Adipocyte (in vitro differentiated cells): ENCODE measurements at regions not wholly inside any gene's neighbourhood (a gene's known extent, or its start where the extent isn't known, plus 50 kb on each side); places are given as distances from the start of the nearest gene placed in this dataset.
"Not testable (repeated sequence)": the region's sequence is repeated elsewhere in the genome, so short reads cannot be mapped to it uniquely, and the experiment has no call there.

Experiments used
- DNase-seq: peaks from one replicate; pipeline ENCODE4 v3.0.0-alpha.2; 2015; ENCODE audit warnings: low read depth
- H3K27me3 ChIP-seq: replicated peaks from 2 replicates; pipeline ENCODE4 v1.7.0; 2013; ENCODE audit warnings: mild to moderate bottlenecking, low read length, moderate library complexity; ENCODE audit not compliant: control insufficient read depth, insufficient read depth
- H3K36me3 ChIP-seq: 2 replicates; pipeline ENCODE4 v1.7.0; 2013; ENCODE audit warnings: low read length, mild to moderate bottlenecking, moderate library complexity; ENCODE audit not compliant: control insufficient read depth, insufficient read depth, severe bottlenecking
- H3K4me1 ChIP-seq: 2 replicates; pipeline ENCODE4 v1.7.0; 2013; ENCODE audit warnings: mild to moderate bottlenecking, low read length, moderate library complexity; ENCODE audit not compliant: control insufficient read depth, insufficient read depth
- H3K4me3 ChIP-seq: 2 replicates; pipeline ENCODE4 v1.7.0; 2013; ENCODE audit warnings: mild to moderate bottlenecking, low read length, moderate library complexity
- H3K9ac ChIP-seq: 2 replicates; pipeline ENCODE4 v1.7.0; 2013; ENCODE audit warnings: mild to moderate bottlenecking, low read length, moderate library complexity
- H3K9me3 ChIP-seq: 2 replicates; pipeline ENCODE4 v1.7.0; 2013; ENCODE audit warnings: mild to moderate bottlenecking, low read length, moderate library complexity; ENCODE audit not compliant: control insufficient read depth

DNA sequence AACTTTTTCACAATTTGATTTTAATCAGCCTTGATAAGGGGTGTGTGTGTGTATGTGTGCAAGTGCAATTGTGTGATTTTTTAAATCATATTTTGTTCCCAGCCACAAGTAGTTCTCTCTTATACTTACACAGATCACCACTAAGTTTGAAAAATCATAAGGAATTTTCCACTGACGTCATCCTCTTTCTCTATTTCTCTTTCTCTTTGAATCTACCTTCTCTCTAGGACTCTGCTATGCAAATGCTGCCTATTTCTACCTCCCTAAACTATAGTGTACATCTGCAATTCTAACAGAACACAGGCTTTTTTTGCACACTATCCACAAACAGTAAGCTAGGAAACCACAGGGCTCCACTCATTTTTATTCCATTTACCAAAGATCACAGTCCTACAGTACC is 254.6 kb upstream of the CYLC2 start:
- Histone ChIP-seq H3K4me3 (no peak overlapping the region), H3K9ac (no peak overlapping the region), H3K27me3 (no peaks in the 10 kb centered on the region), H3K9me3 (no peaks in the 10 kb centered on the region), H3K36me3 (no peaks in the 10 kb centered on the region), H3K4me1 (no peaks in the 10 kb centered on the region)
- DNase-seq, result no peak

DNA sequence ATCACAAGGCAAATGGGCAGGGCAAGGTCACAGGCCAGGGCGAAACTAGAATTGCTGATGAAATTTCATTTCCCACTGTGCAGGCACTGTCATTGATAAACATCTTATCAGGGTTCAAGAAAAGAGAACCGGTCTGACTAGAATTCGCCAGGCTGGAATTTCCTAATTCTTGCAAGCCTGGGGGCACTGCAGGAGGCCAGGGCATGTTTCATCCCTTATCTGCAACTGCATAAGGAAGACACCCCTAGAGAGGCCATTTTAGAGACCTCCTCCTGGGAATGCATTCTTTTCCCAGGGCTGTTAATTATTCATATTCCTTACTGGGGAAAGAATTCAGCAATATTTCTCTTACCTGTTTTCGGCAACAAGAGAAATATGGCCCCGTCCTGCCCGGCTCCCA is 266.2 kb upstream of the CYLC2 start:
- no peaks in the 10 kb centered on the region for H3K9me3 ChIP-seq
- H3K27me3 ChIP-seq, result no peaks in the 10 kb centered on the region
- no peak for DNase-seq
- no peaks in the 10 kb centered on the region for H3K4me1 ChIP-seq
- H3K4me3 ChIP-seq, result no peak overlapping the region
- no peaks in the 10 kb centered on the region for H3K36me3 ChIP-seq
- H3K9ac ChIP-seq, result no peak overlapping the region

DNA sequence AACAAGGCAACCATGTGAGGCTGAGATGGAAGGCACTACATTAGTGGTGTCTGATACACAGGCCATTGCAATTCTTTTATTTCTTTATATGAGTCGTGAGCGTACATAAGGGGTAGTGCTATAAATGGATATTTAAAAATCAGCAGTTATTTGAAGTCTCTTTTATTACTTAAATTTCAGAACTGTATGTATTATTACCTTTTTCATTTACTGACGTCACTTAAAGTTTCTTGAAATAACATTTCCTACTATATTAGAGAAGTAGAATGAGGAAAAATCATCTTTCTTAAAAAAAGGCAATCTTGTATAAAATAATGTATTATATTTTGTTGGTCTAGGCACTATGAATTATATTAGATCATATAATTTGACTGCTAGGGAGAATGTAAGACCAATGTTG is 280.9 kb upstream of the CYLC2 start:
- DNase-seq, result no peak
- Histone ChIP-seq H3K4me3 (no peak overlapping the region), H3K9ac (no peak overlapping the region), H3K27me3 (no peaks in the 10 kb centered on the region), H3K4me1 (no peaks in the 10 kb centered on the region), H3K9me3 (peaks cover 31% of the 10 kb centered on the region), H3K36me3 (no peaks in the 10 kb centered on the region)

DNA sequence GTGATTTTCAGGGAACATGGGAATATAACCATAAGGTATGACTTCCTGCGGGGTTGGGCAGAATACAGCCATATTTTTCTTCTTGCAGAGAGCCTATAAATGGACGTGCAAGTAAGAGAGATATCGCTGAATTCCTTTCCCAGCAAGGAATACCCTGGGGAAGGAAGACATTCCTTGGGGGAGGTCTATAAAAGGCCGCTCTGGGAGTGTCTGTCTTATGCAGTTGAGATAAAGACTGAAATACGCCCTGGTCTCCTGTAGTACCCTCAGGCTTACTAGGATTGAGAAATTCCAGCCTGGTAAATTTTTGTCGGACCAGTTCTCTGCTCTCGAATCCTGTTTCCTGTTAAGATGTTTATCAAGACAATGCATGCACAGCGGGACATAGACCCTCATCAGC is 282.2 kb upstream of the CYLC2 start:
- H3K4me1 ChIP-seq, H3K4me3 ChIP-seq, H3K36me3 ChIP-seq, DNase-seq, H3K27me3 ChIP-seq, H3K9ac ChIP-seq: not testable (repeated sequence)
- H3K9me3 ChIP-seq, result peaks cover 27% of the 10 kb centered on the region

DNA sequence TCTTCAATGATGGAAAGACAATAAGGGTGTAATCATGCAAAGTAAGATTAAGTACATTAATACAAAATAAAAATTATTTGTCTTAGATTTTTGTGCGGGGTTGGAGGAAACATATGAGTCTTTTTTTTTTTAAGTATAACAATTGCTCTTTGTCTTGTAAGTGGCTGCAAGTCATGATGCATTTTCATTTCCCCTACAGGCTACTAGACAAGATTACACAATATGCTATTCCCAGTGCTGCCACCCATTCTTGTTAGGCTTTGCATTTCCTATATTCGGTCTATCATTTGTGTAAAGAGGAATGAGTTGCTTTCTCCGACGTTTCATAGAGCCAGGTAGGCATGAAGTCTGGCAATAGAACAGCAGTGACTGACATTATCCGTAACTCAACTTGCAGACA is 294.2 kb upstream of the CYLC2 start:
- Histone ChIP-seq H3K9me3 (no peaks in the 10 kb centered on the region), H3K9ac (no peak overlapping the region), H3K4me3 (no peak overlapping the region), H3K4me1 (no peaks in the 10 kb centered on the region), H3K36me3 (no peaks in the 10 kb centered on the region), H3K27me3 (no peaks in the 10 kb centered on the region)
- no peak for DNase-seq

DNA sequence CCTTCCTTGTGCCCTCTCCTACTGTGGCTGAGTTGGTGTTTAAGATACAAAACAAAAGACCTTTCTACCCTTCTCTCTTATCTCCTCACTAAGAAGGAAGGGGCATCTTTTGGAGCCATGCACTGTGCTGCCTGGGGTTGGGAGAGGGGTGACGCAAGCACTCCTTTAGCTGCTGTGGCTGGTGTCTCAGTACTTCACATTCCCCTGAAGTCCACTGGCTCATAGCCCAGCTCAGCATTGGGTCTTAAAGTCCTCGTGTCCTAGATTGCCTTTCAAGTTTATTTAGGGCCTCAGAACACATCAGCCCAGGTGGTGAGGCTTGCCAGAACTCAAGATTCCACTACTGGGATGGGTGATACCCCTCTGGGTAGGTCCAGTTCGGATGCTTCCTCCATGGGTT is 325.9 kb upstream of the CYLC2 start:
- DNase-seq, result no peak
- Histone ChIP-seq H3K9ac (no peak overlapping the region), H3K4me3 (no peak overlapping the region), H3K9me3 (no peaks in the 10 kb centered on the region), H3K27me3 (no peaks in the 10 kb centered on the region), H3K36me3 (no peaks in the 10 kb centered on the region), H3K4me1 (no peaks in the 10 kb centered on the region)

DNA sequence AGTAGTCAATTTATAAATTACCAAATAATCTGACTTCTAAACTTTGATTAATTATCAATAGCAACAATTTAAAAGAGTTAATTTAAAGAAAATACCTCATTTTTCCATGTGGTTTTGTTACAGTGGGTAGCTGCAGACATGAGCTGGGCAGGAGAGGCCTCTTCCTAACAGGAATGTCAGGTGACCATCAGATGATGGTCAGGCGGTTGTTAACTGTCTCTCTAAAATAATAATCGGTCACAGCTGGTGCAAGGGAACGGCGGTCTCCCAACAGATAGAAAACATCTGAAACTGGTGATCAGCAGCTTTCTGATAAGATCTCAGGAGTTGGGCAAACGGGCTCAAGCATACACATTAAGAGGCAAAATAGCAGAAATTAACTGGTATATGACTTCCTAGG is 342.7 kb upstream of the CYLC2 start:
- Histone ChIP-seq H3K9ac (no peak overlapping the region), H3K27me3 (no peaks in the 10 kb centered on the region), H3K4me1 (no peaks in the 10 kb centered on the region), H3K4me3 (no peak overlapping the region), H3K36me3 (no peaks in the 10 kb centered on the region), H3K9me3 (no peaks in the 10 kb centered on the region)
- no peak for DNase-seq

DNA sequence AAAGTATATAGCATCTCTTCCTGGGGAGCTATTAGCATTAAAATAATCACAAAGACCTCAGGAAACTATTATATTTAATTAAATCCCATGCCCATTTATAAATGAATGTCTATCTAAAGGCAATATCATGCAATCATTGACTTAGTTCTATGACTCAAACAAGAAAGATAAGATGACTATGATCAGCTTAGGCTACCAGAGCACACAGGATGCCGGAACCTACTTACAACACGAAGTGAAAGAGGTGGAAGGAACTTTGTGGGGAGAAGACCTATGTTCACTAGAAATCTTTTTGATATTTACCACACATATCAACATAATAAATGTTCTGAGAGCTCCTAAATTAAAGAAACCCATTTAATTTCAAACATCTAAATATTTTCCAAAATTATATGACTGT is 344.2 kb upstream of the CYLC2 start:
- Histone ChIP-seq H3K27me3 (no peaks in the 10 kb centered on the region), H3K9ac (no peak overlapping the region), H3K36me3 (no peaks in the 10 kb centered on the region), H3K9me3 (no peaks in the 10 kb centered on the region), H3K4me1 (no peaks in the 10 kb centered on the region), H3K4me3 (no peak overlapping the region)
- no peak for DNase-seq

DNA sequence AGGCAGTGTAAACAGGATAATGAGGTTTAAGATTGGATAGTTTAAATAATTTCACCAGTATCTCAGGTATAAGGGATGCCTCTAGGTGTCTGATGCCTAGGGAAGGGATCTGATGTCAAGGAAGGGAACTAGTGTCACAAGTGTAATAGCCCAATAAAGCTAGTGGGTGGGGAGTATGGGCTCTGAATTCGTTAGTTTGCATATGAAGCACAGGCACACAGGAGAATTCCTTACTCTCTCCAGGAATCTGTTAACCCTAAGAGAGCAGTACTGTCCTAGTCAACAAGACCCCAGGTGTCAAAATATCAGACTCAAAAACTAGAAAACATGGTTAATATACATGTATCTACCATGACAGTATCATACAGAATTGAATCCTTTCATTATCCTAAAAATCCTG is 352.5 kb upstream of the CYLC2 start:
- H3K9ac ChIP-seq, result no peak overlapping the region
- H3K27me3 ChIP-seq, result no peaks in the 10 kb centered on the region
- DNase-seq, result no peak
- no peaks in the 10 kb centered on the region for H3K36me3 ChIP-seq
- no peaks in the 10 kb centered on the region for H3K9me3 ChIP-seq
- H3K4me3 ChIP-seq, result no peak overlapping the region
- H3K4me1 ChIP-seq, result no peaks in the 10 kb centered on the region

DNA sequence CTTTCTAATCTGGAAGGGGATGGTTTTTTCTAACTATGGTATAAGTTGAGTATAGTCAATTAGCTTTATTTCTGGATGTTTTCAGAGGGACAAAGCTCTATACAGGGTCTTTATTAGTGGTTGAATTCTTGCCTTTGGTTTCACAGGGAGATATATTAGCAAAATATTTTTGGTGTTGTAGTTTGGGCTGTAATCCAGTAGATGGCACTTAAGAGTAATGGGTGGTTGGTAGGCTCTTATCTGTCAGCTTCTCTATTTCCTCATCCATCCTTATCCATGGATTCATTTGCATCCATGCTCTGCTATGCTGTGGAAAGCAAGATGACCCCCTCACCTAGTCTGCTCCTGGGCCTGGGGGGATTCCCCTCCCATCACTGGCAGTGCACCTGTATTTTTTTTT is 363.6 kb upstream of the CYLC2 start:
- Histone ChIP-seq H3K4me1 (no peaks in the 10 kb centered on the region), H3K9me3 (peaks cover 5% of the 10 kb centered on the region), H3K27me3 (no peaks in the 10 kb centered on the region), H3K36me3 (no peaks in the 10 kb centered on the region), H3K9ac (no peak overlapping the region), H3K4me3 (no peak overlapping the region)
- peak; percentile 9 for DNase-seq

DNA sequence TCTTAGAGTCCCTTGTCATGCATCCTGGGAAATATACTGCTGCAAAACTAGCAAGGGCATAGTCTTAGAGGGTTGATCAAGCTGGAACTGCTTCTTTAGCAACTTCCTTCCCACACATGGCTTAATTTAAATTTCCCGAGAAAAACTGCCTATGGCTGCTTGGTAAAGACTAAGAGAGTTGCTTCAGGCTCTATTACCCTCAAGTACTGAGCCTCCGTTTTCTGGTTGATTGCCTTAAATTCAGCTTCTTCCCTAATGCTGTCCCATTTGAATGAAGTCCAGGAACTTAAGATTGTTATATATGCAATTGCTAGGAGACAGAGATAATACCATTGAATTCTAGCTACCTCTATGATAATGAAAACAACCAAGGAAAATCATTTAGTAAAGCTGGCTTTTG is 385.7 kb upstream of the CYLC2 start:
- Histone ChIP-seq H3K9me3 (no peaks in the 10 kb centered on the region), H3K4me3 (no peak overlapping the region), H3K27me3 (no peaks in the 10 kb centered on the region), H3K9ac (no peak overlapping the region), H3K36me3 (no peaks in the 10 kb centered on the region), H3K4me1 (no peaks in the 10 kb centered on the region)
- DNase-seq, result no peak

DNA sequence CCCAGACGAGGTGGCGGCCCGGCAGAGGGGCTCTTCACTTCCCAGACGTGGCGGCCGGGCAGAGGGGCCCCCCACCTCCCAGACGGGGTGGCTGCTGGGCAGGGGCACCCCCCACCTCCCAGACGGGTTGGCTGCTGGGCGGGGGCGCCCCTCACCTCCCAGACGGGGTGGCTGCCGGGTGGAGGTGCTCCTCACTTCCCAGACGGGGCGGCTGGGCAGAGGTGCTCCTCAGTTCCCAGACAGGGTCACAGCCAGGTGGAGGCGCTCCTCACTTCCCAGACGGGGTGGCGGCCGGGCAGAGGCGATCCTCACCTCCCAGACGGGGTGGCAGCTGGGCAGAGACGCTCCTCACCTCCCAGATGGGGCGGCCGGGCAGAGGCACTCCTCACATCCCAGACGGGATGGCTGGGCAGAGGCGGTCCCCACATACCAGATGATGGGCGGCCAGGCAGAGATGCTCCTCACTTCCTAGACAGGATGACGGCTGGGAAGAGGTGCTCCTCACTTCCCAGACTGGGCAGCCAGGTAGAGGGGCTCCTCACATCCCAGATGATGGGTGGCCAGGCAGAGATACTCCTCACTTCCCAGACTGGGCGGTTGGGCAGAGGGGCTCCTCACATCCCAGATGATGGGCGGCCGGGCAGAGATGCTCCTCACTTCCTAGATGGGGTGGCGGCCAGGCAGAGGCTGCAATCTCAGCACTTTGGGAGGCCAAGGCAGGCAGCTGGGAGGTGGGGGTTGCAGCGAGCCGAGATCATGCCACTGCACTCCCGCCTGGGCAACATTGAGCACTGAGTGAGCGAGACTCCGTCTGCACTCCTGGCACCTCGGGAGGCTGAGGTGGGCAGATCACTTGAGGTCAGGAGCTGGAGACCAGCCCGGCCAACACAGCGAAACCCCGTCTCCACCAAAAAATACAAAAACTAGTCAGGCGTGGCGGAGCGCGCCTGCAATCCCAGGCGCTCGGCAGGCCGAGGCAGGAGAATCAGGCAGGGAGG is 391.6 kb upstream of the CYLC2 start:
- H3K9ac ChIP-seq, H3K27me3 ChIP-seq, H3K36me3 ChIP-seq, H3K4me1 ChIP-seq, DNase-seq, H3K4me3 ChIP-seq: not testable (repeated sequence)
- peaks cover 11% of the 10 kb centered on the region for H3K9me3 ChIP-seq
